ENCODE measurements at regions not wholly inside any gene's neighbourhood (a gene's known extent, or its start where the extent isn't known, plus 50 kb on each side); places are given as distances from the start of the nearest gene placed in this dataset.

DNA sequence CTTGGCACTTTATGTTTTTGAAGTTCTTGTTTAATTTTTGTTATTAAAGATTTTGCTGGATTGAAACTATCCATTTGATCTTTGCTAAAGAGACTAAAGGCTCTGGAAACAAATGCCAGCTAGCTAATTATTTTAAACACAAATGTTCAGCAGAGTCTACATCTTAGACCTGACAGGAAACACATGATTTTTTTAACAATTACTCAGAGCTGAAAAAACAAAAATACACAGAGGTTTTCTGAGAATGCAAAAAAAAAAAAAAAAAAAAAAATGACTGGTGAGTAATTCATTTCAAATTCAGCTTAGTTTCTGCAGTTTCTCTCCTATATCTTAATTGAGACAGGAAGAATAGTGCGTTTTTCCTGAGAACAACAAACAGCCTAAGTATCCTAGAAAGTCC lies 448.0 kb downstream of the TENT5A start (continued):
- TF ChIP-seq ZNF423 (CRISPR knock-in tag; IDR thresholded peaks at IDR 0.05) (no peak), RELA (CRISPR knock-in tag; IDR thresholded peaks at IDR 0.05; ENCODE audit: borderline replicate concordance) (no peak)

DNA sequence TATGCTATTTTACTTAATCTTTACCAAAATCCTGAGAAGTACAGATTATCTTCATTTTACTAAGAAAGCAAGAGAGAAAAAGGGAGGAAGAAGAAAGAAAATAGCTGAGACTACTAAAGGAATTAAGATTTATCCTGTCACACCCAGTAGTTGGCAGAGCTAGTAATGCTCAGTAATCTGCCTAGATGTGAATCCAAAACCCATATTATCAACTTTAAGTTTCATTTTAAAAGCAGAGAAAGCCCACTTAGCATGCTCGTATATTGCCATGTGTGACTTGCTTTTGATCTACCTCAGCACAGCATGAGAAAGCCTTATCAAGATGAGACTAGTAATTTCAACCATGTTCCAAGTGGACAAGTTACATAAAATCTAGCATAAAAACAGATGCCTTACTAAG lies 451.5 kb downstream of the TENT5A start:
- Mint-ChIP-seq H3K9me3 (no peaks in the 10 kb centered on the region), H3K27ac (no peak overlapping the region), H3K27me3 (ENCODE audit: low read depth) (no peaks in the 10 kb centered on the region), H3K36me3 (no peaks in the 10 kb centered on the region), H3K4me1 (peaks cover 3% of the 10 kb centered on the region), H3K4me3 (no peak overlapping the region)
- TF ChIP-seq, protein P1, sequence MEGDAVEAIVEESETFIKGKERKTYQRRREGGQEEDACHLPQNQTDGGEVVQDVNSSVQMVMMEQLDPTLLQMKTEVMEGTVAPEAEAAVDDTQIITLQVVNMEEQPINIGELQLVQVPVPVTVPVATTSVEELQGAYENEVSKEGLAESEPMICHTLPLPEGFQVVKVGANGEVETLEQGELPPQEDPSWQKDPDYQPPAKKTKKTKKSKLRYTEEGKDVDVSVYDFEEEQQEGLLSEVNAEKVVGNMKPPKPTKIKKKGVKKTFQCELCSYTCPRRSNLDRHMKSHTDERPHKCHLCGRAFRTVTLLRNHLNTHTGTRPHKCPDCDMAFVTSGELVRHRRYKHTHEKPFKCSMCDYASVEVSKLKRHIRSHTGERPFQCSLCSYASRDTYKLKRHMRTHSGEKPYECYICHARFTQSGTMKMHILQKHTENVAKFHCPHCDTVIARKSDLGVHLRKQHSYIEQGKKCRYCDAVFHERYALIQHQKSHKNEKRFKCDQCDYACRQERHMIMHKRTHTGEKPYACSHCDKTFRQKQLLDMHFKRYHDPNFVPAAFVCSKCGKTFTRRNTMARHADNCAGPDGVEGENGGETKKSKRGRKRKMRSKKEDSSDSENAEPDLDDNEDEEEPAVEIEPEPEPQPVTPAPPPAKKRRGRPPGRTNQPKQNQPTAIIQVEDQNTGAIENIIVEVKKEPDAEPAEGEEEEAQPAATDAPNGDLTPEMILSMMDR (IDR thresholded peaks at IDR 0.05), result no peak
- no peak for TF ChIP-seq CREM (CRISPR knock-in tag; IDR thresholded peaks at IDR 0.05)
- no peak for TF ChIP-seq MYBL2 (CRISPR knock-in tag; IDR thresholded peaks at IDR 0.05)
- TF ChIP-seq, protein P2, sequence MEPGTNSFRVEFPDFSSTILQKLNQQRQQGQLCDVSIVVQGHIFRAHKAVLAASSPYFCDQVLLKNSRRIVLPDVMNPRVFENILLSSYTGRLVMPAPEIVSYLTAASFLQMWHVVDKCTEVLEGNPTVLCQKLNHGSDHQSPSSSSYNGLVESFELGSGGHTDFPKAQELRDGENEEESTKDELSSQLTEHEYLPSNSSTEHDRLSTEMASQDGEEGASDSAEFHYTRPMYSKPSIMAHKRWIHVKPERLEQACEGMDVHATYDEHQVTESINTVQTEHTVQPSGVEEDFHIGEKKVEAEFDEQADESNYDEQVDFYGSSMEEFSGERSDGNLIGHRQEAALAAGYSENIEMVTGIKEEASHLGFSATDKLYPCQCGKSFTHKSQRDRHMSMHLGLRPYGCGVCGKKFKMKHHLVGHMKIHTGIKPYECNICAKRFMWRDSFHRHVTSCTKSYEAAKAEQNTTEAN (CRISPR knock-in tag; IDR thresholded peaks at IDR 0.05), result no peak
- ChIA-PET CTCF (no interaction called here), POLR2A (no interaction called here)
- DNase-seq (ENCODE audit: low spot score) (no peak), ATAC-seq (no peak)

DNA sequence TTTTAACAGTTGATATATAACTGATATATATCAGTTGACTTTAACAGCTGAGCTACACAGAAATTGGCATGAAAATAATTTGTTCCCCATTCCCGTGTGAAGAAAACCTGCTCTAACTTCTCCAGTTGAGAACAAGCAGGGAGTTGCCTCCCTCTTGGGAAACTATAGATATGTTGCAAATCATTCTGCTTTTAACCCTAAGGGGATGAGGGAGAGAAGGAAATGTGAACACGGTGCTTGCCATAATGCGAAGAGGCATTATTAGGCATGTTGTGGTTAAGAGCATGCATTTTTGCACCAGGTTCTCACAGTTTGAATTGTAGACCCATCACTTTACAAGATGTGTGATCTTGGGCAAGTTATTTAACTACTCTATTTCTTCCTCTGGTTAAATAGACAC lies 453.7 kb downstream of the TENT5A start:
- TF ChIP-seq, protein P3, sequence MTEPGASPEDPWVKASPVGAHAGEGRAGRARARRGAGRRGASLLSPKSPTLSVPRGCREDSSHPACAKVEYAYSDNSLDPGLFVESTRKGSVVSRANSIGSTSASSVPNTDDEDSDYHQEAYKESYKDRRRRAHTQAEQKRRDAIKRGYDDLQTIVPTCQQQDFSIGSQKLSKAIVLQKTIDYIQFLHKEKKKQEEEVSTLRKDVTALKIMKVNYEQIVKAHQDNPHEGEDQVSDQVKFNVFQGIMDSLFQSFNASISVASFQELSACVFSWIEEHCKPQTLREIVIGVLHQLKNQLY (CRISPR knock-in tag; IDR thresholded peaks at IDR 0.05), result no peak
- TF ChIP-seq TCF7 (CRISPR knock-in tag; IDR thresholded peaks at IDR 0.05; ENCODE audit: low read depth) (no peak), SMAD4 (CRISPR knock-in tag; IDR thresholded peaks at IDR 0.05) (no peak), RORB (CRISPR knock-in tag; IDR thresholded peaks at IDR 0.05) (no peak), MYBL2 (CRISPR knock-in tag; IDR thresholded peaks at IDR 0.05) (no peak), KAT7 (CRISPR knock-in tag; IDR thresholded peaks at IDR 0.05; ENCODE audit: borderline replicate concordance) (no peak)
- H3K9me3 Mint-ChIP-seq, result no peaks in the 10 kb centered on the region
- no peak for ATAC-seq
- ChIA-PET CTCF (no interaction called here), POLR2A (no interaction called here)
- no peak overlapping the region for H3K27ac Mint-ChIP-seq
- DNase-seq (ENCODE audit: low spot score), result no peak
- H3K4me3 Mint-ChIP-seq, result no peak overlapping the region
- no peaks in the 10 kb centered on the region for H3K27me3 Mint-ChIP-seq (ENCODE audit: low read depth)
- no peaks in the 10 kb centered on the region for H3K4me1 Mint-ChIP-seq
- H3K36me3 Mint-ChIP-seq, result no peaks in the 10 kb centered on the region

DNA sequence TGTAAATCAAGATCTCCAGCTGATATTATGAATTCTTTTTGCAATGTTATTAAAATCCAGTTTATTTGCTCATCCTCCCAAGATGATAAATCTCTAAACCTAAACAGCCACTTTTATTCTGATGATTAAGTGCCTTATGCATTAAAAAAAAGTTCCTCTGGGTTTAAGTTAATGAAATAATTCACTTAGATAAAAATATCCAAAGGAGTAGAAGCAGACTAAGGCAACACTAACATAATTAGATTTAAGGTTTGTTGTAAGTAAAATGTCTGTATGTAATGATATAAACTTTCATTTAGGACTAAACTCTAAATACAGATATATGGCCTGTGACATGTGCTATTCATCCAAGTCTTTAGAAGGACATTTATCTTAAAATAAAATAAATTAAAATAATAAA lies 457.2 kb downstream of the TENT5A start:
- no peak overlapping the region for H3K27ac Mint-ChIP-seq
- DNase-seq (ENCODE audit: low spot score) (no peak), ATAC-seq (no peak)
- no peaks in the 10 kb centered on the region for H3K36me3 Mint-ChIP-seq
- ChIA-PET POLR2A (no interaction called here), CTCF (no interaction called here)
- H3K4me1 Mint-ChIP-seq, result no peaks in the 10 kb centered on the region
- no peaks in the 10 kb centered on the region for H3K27me3 Mint-ChIP-seq (ENCODE audit: low read depth)
- no peaks in the 10 kb centered on the region for H3K9me3 Mint-ChIP-seq
- H3K4me3 Mint-ChIP-seq, result no peak overlapping the region
- TF ChIP-seq ZNF121 (CRISPR knock-in tag; IDR thresholded peaks at IDR 0.05) (no peak), NR3C1 (CRISPR knock-in tag; conservative IDR thresholded peaks at IDR 0.05; ENCODE audit: low read depth) (no peak), GABPB1 (CRISPR knock-in tag; IDR thresholded peaks at IDR 0.05) (no peak), ZBTB21 (CRISPR knock-in tag; IDR thresholded peaks at IDR 0.05; ENCODE audit: borderline replicate concordance) (no peak), ZNF263 (CRISPR knock-in tag; IDR thresholded peaks at IDR 0.05; ENCODE audit: low read depth) (no peak), SP1 (CRISPR knock-in tag; conservative IDR thresholded peaks at IDR 0.05) (no peak), ZNF416 (CRISPR knock-in tag; IDR thresholded peaks at IDR 0.05) (no peak)
- TF ChIP-seq, protein P4, sequence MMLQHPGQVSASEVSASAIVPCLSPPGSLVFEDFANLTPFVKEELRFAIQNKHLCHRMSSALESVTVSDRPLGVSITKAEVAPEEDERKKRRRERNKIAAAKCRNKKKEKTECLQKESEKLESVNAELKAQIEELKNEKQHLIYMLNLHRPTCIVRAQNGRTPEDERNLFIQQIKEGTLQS (CRISPR knock-in tag; conservative IDR thresholded peaks at IDR 0.05), result no peak
- TF ChIP-seq, protein P5, sequence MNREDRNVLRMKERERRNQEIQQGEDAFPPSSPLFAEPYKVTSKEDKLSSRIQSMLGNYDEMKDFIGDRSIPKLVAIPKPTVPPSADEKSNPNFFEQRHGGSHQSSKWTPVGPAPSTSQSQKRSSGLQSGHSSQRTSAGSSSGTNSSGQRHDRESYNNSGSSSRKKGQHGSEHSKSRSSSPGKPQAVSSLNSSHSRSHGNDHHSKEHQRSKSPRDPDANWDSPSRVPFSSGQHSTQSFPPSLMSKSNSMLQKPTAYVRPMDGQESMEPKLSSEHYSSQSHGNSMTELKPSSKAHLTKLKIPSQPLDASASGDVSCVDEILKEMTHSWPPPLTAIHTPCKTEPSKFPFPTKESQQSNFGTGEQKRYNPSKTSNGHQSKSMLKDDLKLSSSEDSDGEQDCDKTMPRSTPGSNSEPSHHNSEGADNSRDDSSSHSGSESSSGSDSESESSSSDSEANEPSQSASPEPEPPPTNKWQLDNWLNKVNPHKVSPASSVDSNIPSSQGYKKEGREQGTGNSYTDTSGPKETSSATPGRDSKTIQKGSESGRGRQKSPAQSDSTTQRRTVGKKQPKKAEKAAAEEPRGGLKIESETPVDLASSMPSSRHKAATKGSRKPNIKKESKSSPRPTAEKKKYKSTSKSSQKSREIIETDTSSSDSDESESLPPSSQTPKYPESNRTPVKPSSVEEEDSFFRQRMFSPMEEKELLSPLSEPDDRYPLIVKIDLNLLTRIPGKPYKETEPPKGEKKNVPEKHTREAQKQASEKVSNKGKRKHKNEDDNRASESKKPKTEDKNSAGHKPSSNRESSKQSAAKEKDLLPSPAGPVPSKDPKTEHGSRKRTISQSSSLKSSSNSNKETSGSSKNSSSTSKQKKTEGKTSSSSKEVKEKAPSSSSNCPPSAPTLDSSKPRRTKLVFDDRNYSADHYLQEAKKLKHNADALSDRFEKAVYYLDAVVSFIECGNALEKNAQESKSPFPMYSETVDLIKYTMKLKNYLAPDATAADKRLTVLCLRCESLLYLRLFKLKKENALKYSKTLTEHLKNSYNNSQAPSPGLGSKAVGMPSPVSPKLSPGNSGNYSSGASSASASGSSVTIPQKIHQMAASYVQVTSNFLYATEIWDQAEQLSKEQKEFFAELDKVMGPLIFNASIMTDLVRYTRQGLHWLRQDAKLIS (CRISPR knock-in tag; IDR thresholded peaks at IDR 0.05; ENCODE audit: borderline replicate concordance), result no peak
- TF ChIP-seq, protein P6, sequence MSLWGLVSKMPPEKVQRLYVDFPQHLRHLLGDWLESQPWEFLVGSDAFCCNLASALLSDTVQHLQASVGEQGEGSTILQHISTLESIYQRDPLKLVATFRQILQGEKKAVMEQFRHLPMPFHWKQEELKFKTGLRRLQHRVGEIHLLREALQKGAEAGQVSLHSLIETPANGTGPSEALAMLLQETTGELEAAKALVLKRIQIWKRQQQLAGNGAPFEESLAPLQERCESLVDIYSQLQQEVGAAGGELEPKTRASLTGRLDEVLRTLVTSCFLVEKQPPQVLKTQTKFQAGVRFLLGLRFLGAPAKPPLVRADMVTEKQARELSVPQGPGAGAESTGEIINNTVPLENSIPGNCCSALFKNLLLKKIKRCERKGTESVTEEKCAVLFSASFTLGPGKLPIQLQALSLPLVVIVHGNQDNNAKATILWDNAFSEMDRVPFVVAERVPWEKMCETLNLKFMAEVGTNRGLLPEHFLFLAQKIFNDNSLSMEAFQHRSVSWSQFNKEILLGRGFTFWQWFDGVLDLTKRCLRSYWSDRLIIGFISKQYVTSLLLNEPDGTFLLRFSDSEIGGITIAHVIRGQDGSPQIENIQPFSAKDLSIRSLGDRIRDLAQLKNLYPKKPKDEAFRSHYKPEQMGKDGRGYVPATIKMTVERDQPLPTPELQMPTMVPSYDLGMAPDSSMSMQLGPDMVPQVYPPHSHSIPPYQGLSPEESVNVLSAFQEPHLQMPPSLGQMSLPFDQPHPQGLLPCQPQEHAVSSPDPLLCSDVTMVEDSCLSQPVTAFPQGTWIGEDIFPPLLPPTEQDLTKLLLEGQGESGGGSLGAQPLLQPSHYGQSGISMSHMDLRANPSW (CRISPR knock-in tag; conservative IDR thresholded peaks at IDR 0.05; ENCODE audit: low read depth), result no peak

Measured in WTC11 (cell line).